ENCODE measurements at regions not wholly inside any gene's neighbourhood (a gene's known extent, or its start where the extent isn't known, plus 50 kb on each side); places are given as distances from the start of the nearest gene placed in this dataset.

DNA sequence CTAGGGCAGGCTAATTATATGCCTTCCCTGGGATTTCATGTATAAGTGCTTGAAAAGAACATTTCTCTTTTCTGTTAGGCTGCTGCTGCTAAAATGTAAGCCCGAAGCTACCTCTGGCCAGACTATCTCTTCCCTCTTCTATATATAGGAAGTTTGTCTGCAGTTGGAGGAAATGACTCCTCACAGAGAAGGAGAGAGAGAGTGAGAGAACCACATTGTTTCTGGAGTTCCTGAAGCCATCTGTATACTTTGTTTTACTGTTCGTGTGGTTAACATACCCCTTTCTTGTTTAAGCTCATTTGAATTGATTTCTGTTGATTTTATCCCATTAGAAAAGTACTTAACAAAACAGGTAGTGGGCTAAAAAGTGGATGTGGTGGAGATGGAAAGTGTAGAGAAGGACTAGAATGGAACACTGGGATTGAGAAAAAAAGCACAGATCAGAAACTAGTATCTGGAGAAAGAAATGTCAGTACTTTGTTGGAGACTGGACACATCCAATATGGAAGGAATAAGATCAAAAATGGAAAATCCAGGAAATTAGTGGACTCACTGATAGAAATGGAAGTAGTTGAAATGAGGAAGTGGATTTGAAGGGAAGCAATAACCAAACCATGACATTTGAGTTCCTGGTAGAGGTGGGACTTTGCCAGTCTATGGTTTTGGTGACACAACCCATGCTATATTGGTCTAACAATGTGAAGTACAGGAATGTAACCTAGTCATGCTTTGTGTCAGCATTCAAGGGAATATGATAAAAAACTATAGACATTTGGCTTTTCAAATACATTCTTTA lies 112.6 kb downstream of the TMA16 start:
- no peak for TF ChIP-seq EZH2 (IDR thresholded peaks at IDR 0.05)
- TF ChIP-seq, protein P1, sequence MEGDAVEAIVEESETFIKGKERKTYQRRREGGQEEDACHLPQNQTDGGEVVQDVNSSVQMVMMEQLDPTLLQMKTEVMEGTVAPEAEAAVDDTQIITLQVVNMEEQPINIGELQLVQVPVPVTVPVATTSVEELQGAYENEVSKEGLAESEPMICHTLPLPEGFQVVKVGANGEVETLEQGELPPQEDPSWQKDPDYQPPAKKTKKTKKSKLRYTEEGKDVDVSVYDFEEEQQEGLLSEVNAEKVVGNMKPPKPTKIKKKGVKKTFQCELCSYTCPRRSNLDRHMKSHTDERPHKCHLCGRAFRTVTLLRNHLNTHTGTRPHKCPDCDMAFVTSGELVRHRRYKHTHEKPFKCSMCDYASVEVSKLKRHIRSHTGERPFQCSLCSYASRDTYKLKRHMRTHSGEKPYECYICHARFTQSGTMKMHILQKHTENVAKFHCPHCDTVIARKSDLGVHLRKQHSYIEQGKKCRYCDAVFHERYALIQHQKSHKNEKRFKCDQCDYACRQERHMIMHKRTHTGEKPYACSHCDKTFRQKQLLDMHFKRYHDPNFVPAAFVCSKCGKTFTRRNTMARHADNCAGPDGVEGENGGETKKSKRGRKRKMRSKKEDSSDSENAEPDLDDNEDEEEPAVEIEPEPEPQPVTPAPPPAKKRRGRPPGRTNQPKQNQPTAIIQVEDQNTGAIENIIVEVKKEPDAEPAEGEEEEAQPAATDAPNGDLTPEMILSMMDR (IDR thresholded peaks at IDR 0.05), result no peak
